NT2/D1 (cell line): ENCODE measurements at regions not wholly inside any gene's neighbourhood (a gene's known extent, or its start where the extent isn't known, plus 50 kb on each side); places are given as distances from the start of the nearest gene placed in this dataset.
"Not testable (repeated sequence)": the region's sequence is repeated elsewhere in the genome, so short reads cannot be mapped to it uniquely, and the experiment has no call there.

Source experiments
- DNase-seq: peaks from one replicate; pipeline ENCODE4 v3.0.0-alpha.2; 2011; ENCODE audit warnings: low read depth, low spot score
- H3K27me3 ChIP-seq: 2 replicates; pipeline ENCODE4 v1.6.0; 2011; ENCODE audit warnings: mild to moderate bottlenecking; ENCODE audit not compliant: insufficient read length, insufficient read depth
- H3K36me3 ChIP-seq: 2 replicates; pipeline ENCODE4 v1.6.1; 2011; ENCODE audit warnings: mild to moderate bottlenecking, low read length, mixed read lengths; ENCODE audit not compliant: insufficient read depth, insufficient read length
- H3K4me1 ChIP-seq: 2 replicates; pipeline ENCODE4 v1.5.1; 2011; ENCODE audit not compliant: insufficient read depth, insufficient read length
- H3K4me3 ChIP-seq: 2 replicates; pipeline ENCODE4 v1.5.1; 2011; ENCODE audit warnings: low read depth; ENCODE audit not compliant: insufficient read length
- H3K9ac ChIP-seq: 2 replicates; pipeline ENCODE4 v1.6.0; 2011; ENCODE audit warnings: low read depth; ENCODE audit not compliant: insufficient read length
- H3K9me3 ChIP-seq: 2 replicates; pipeline ENCODE4 v1.5.1; 2011; ENCODE audit warnings: mild to moderate bottlenecking, low read length; ENCODE audit not compliant: insufficient read depth
- SUZ12 ChIP-seq: IDR thresholded peaks from 2 replicates; pipeline ENCODE4 v1.6.1; 2011; ENCODE audit not compliant: insufficient read length, insufficient read depth; ENCODE audit errors: extremely low read depth
- YY1 ChIP-seq: IDR thresholded peaks from 2 replicates; pipeline ENCODE4 v1.6.1; 2011; ENCODE audit not compliant: insufficient read length, insufficient read depth
- ZNF274 ChIP-seq: IDR thresholded peaks from 2 replicates; pipeline ENCODE4 v1.6.1; 2011; ENCODE audit warnings: mild to moderate bottlenecking, low read depth, low read length

GRCh38 chr6:112539355-112539754 lies 192.2 kb downstream of the RFPL4B start:
- no peak for DNase-seq
- no peak overlapping the region for H3K9ac ChIP-seq
- no peak for TF ChIP-seq YY1
- no peak for TF ChIP-seq ZNF274
- no peak for TF ChIP-seq SUZ12
- H3K27me3 ChIP-seq = no peaks in the 10 kb centered on the region
- H3K4me1 ChIP-seq = no peaks in the 10 kb centered on the region
- H3K36me3 ChIP-seq = no peaks in the 10 kb centered on the region
- no peaks in the 10 kb centered on the region for H3K9me3 ChIP-seq
- H3K4me3 ChIP-seq = no peak overlapping the region

- H3K9ac ChIP-seq, H3K9me3 ChIP-seq, H3K36me3 ChIP-seq, DNase-seq, H3K4me1 ChIP-seq, H3K4me3 ChIP-seq, H3K27me3 ChIP-seq: not testable (repeated sequence)
Measured at GRCh38 chr6:112541847-112542246, 194.7 kb downstream of the RFPL4B start.

- not testable (repeated sequence) for H3K4me3 ChIP-seq, H3K4me1 ChIP-seq, DNase-seq, H3K9ac ChIP-seq, H3K9me3 ChIP-seq, H3K36me3 ChIP-seq, H3K27me3 ChIP-seq
Measured at GRCh38 chr6:112547321-112548085, 200.4 kb downstream of the RFPL4B start.

DNA sequence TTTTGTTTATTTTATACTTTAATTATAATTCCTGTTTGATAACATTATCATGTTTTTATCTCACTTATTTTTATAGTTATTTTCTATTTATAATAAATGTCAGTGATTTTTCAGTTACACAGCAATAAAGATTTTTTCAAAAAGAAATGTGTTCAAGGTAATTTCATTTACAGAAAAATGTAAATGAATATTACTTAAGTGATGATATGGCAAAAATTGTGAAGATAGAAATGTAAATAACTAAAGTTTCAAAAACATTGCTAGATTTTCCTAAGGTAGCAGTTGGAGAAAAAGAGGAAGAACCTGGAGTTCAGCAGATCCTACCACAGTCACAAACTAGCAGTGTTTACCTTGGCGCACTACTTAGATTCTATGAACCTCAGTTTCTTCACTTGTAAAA lies 202.6 kb downstream of the RFPL4B start:
- Histone ChIP-seq H3K36me3 (no peaks in the 10 kb centered on the region), H3K27me3 (no peaks in the 10 kb centered on the region), H3K9me3 (no peaks in the 10 kb centered on the region), H3K4me3 (no peak overlapping the region), H3K9ac (no peak overlapping the region), H3K4me1 (no peaks in the 10 kb centered on the region)
- TF ChIP-seq ZNF274 = no peak
- TF ChIP-seq SUZ12 = no peak
- no peak for TF ChIP-seq YY1
- no peak for DNase-seq

DNA sequence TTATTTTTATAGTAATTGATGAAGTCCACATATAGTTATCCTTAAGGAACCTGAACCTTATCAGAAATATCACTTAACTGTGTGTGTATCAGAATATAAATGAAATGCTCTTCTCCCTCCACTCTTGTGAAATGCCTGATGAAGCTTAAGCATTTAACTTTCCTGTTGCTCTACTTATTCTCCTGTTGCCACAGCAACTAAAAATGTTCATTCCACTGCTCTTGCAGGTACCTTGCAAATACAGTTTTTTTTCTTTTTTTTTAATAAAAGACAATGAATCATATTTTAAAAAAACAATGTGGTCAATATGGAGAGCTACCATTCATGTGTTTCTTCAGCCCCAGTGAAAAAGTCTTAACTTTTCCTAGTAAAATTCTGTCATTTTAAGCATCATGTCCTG lies 210.3 kb downstream of the RFPL4B start:
- no peaks in the 10 kb centered on the region for H3K36me3 ChIP-seq
- TF ChIP-seq SUZ12 = no peak
- TF ChIP-seq YY1 = no peak
- no peak for TF ChIP-seq ZNF274
- no peaks in the 10 kb centered on the region for H3K27me3 ChIP-seq

DNA sequence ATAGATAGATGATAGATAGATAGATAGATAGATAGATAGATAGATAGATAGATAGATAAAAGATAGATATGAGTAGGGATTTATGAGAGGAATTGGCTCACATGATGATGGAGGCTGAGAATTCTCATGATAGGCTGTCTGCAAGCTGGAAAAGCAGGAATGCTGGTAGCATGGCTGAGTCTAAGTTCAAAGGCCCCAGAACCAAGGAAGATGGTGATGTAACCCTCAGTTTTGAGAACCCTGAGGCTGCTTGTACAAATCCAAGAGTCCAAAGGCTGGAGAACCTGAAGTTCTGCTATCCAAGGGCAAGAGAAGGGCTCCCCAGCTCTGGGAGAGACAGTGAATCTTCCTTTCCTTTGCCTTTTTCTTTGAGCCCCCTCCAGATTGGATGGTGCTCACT lies 210.8 kb downstream of the RFPL4B start:
- Histone ChIP-seq H3K27me3 (no peaks in the 10 kb centered on the region), H3K4me1 (no peaks in the 10 kb centered on the region), H3K4me3 (no peak overlapping the region), H3K9me3 (no peaks in the 10 kb centered on the region), H3K9ac (no peak overlapping the region), H3K36me3 (no peaks in the 10 kb centered on the region)
- no peak for TF ChIP-seq ZNF274
- no peak for TF ChIP-seq YY1
- TF ChIP-seq SUZ12 = no peak
- no peak for DNase-seq

More for the DNA sequence above, 210.3 kb downstream of the RFPL4B start:
- H3K4me1 ChIP-seq = no peaks in the 10 kb centered on the region
- no peaks in the 10 kb centered on the region for H3K9me3 ChIP-seq
- no peak for DNase-seq
- no peak overlapping the region for H3K9ac ChIP-seq
- H3K4me3 ChIP-seq = no peak overlapping the region

DNA sequence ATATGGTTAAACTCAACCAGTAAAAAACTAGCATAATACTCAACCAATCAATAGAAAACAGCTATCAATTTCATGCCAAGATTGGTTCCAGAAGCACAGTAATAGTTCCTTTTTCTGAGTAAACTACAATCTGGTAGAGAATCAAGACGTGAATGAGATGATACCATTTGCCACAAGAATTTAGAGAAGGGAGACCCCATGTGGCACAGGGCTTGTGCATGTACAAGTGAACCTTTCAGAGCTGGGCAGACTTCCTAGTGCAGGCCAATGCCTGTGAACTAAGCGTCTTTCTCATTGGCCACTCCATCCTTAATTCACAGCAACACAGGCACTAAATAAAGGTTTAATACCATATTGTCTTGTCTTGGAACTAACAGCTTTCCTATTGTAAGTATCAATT lies 213.5 kb downstream of the RFPL4B start:
- TF ChIP-seq SUZ12 (no peak), ZNF274 (no peak), YY1 (no peak)
- Histone ChIP-seq H3K9me3 (no peaks in the 10 kb centered on the region), H3K4me3 (no peak overlapping the region), H3K9ac (no peak overlapping the region), H3K36me3 (no peaks in the 10 kb centered on the region), H3K27me3 (no peaks in the 10 kb centered on the region), H3K4me1 (no peaks in the 10 kb centered on the region)
- DNase-seq = no peak
